ENCODE measurements at regions not wholly inside any gene's neighbourhood (a gene's known extent, or its start where the extent isn't known, plus 50 kb on each side); places are given as distances from the start of the nearest gene placed in this dataset.

DNA sequence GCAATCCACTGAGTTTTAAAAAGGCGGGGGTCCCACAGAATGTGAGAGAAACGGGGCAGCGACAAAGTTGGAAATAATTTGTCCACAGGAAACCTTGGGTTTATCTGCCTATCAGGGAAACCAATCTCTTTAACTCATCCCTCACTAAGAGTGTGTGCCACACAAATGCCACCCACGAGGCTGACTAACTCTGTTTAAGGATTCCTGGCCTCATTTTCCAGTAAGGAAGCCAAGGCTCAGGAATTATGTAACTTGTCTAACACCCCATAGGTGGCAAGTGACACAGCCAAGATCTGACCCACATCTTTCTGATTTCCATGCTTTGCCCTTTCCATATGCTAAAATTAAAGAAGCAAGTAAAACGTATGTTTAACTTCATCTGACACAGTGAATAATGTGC is 263.2 kb downstream of the CNTN3 start:
- DNase-seq (ENCODE audit: low spot score), result no peak

DNA sequence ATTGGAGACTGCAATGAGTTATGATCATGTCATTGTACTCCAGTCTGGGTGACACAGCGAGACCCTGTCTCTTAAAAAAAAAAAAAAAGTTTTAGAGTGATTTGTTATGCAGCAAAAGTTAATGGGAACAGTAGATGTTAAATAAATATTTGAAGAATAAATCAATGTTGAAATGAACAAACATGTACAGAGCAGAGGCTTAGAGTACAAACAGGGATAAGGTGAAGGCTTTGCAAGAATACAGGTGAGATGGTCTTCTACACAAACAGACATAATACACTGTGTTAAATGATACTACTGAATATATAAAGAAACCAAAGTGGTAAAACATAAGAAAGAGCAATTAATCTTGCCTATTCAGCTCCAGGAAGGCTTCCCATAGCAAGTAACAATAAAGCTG is 265.4 kb downstream of the CNTN3 start:
- no peak for DNase-seq (ENCODE audit: low spot score)

DNA sequence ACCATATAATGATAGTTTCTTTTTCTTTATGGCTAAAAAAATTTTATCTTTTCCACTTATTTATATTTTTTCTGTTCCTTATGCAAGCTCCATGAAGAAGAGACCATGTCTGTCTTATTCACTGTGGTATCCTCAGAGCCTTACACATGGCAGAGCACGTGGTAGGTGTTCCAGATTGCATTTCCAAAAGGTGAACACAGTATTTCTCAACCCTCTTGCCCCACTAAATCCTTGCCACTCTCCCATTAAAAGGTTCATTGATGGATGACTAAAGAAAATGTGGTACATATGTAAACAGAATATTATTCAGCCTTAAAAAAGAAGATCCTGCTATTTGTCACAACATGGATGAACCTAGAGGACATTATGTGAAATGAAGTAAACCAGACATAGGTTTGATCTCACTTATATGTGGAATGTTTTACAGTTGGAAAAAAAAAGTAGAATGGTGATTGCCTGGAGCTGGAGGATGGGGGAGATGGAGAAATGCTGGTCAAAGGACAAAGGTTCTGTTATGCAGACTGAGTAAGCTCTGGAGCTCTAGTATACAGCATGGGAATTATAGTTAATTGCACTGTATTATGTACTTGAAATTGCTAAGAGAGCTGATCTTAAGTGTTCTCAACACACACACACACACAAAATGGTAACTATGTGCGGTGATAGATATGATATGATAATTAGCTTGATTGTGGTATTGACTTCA is 266.7 kb downstream of the CNTN3 start:
- DNase-seq (ENCODE audit: low spot score), result no peak

DNA sequence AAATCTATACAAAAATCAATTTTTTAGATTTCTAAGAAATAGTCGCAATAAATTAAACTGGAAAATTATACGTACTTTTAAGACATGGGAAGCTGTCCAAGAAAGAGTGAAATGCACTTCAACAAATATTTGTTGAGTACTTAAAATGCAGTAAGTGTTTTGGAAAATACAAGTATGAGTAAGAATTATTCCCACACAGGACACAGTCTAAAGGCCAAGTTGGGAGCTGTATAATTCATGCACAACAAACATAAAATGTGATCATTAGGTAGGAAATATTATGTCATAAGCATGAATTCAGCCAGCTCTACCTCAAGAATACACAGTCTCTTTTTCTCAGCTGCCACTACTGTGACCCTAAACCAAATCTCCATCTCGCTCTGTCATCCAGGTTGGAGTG is 267.6 kb downstream of the CNTN3 start:
- DNase-seq (ENCODE audit: low spot score), result no peak

DNA sequence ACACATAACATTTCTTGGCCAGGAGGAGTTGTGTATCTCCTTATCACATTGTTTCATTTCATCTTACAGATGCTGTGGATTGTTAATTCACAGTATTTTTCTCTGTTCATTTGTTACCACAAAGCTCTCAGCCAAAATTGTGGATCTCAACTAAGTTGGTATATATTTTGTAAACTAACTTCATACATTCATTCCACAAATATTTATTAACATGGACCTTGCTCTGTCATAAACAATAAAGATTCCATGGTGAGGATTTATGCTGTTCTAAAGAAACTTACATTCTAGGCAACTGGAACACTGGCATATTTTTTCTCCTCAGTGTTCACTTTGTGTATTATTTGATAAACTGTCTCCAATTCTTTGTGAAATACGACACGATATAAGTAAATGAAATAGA is 268.8 kb downstream of the CNTN3 start:
- no peak for DNase-seq (ENCODE audit: low spot score)

DNA sequence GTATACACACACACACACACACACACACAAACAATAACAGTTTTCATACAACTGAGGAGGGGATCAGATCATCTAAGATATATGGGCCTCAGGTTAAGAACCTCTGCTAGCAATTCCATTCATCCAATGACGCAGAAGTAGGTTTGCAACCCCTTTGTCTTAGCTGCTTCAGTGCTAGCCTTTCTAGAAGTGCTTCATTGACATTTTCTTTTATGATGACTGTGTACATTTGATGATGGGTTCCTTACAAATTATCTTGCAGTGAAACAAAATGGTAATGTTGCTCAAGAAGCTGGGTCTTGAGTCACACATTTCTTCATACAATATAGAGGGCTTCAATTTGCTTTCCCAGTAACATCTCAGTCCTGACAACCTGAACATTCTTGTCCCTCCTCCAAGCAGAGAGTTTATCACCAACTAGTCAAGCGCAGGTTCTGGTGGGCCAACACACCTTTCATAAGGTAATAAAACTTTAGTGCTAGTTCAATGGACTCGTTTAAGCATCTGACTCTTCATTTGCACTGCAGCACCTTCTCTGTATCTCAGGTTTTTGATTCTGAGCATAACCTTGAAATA is 269.5 kb downstream of the CNTN3 start:
- DNase-seq (ENCODE audit: low spot score), result no peak

DNA sequence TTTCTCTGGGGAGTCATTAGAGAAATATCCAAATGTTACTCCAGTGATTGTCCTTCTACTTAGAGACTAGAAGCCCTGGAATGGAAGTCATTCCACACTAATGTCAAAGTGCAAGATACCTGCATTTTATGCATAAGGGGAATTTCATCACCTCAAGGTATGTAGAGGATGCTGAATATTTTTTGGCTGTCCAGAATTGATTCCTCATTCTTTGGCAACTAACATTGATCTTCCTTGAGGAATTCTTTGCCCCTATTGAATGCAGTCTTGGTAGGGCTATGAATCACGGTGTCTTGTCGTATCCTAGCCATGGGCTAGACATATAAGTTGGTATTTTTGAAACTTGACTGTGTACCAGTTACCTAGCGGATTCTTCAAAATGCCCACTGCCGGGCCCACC is 271.1 kb downstream of the CNTN3 start:
- no peak for DNase-seq (ENCODE audit: low spot score)

DNA sequence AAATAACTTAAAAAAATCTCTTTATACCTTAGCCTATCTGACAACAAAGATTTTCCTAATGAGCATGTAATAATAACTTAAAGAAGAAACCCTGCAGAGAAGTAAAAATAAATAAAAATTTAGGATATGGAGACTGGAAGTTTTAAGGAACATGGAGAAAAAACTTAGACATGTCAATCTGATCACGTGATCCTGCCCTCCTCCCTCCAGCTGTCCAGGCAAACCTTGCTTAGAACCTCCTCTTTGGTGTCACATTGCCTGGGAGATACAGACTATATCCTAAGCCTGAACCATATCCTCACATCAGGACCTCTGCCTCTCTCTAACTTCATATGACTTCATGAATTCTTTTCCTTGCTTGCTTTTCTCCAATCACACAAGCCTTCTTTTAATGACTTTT is 275.5 kb downstream of the CNTN3 start:
- no peak for DNase-seq (ENCODE audit: low spot score)

DNA sequence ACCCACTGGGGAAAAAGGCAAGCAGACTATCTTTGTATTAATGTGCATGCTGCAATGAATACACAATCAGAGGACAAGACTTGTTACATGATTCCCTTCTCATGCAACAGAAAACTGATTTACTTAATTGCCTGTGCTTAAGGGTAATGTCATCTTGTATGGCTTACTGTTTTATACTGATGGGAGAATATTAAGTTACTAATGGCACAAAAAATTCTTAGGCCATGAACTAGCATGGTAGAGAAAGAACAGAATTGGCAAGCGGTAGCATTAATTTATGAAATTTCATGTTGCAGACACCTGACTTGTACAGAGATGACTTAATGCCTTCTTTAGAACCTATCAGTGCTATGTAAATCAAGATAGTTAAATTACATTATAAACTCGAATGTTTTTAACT is 282.3 kb downstream of the CNTN3 start:
- DNase-seq (ENCODE audit: low spot score), result no peak

DNA sequence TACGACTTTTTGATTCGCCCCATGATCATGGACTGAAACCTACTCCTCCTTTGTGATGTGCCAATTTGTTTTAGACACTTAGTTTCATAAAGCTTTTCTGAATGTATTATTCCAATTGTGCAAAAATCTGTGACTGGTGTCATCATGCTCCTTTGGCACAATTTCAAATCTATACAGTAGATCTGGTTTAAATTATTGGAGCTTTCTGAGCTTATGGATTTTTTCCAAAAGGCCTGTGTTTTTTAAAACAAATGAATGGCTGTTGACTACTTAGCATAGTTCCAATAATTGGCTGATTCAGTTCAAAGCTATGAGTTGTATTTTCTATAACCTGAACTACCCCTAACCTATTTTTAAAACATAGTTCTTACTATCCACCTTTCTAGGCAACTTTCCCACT is 282.7 kb downstream of the CNTN3 start:
- DNase-seq (ENCODE audit: low spot score), result no peak

DNA sequence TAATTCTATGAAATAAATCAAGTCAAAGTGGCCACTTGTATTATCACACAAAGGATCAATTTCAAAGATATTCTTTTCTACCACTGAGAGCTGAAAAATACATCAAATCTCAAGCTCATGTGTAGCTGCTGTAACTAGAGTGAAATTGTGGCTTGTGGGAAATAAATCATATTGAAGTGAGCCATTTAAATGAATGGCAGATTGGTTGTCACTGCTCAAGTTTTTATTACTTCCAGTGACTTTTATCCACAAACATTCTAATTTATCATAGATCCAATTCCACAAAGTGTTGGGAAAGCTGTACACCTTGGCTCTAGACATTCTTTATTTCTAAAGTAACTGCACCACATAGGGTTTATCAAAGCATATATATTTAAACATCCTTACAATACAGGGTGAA is 285.4 kb downstream of the CNTN3 start:
- no peak for DNase-seq (ENCODE audit: low spot score)

DNA sequence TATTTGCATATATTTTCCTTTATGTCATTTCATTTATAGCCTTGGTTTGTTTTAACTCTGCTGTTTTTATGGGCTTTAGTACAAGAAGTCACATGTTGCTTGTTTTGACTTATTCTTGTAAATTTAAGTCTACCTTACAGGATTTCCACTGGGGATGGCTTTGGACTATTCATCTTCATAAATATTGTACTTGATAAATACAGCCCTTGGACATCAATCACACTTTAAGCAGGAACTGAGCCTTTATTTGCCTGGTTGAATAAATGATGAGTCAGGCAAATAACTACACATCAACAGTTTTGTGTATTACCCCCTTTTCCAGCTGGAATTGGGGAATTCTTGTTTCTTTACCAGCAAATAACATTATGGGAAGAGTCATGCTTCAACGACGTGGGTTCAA is 286.0 kb downstream of the CNTN3 start:
- DNase-seq (ENCODE audit: low spot score), result no peak

DNA sequence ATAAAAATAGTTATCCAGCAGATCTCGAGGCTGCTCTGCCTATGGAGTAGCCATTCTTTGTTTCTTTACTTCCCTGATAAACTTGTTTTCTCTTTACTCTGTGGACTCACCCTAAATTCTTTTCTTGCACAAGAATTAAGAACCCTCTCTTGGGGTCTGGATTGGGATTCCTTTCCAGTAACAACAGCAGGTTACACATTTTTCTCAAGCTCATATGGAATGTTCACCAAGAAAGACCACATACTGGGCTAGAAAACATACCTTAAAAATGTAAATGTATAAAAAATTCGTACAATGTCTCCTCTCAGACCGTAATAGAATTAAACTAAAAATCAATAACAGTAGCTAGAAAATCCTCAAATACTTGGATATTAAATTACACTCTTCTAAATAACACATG is 299.2 kb downstream of the CNTN3 start:
- no peak for DNase-seq (ENCODE audit: low spot score)

DNA sequence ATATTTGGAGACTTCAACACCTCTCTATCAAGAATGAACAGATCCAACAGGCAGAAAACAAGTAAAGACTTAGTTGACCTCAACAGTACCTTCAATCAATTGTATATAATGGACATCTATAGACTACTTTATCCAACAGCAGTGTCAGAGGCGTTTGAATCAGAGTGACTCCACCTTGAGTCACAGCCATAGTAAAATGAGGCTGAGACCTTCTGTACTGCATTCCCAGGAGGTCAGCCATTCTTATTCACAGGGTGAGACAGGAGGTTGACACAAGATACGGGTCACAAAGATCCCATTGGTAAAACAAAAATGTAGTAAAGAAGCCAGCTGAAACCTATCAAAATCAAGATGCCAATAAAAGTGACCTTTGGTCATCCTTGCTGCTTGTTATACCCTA is 299.8 kb downstream of the CNTN3 start:
- DNase-seq (ENCODE audit: low spot score), result no peak

DNA sequence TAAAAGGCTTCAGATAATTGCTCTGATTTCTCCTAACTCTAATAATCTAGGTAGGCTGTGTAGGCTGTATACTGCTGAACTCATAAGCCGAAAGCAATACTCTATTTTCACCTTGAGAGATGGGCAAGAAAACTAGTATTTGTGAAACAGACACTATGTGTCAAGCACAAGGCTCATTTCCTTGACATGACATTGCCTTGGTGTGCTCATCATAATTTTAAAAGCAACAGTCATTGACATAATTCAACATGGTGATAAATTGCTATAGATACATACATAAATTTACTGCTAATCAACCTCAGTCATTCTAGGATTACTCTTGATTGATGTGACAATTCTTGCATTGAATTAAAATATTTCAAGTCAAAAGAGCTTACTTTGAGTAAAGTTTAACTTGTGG is 304.7 kb downstream of the CNTN3 start:
- DNase-seq (ENCODE audit: low spot score), result no peak

DNA sequence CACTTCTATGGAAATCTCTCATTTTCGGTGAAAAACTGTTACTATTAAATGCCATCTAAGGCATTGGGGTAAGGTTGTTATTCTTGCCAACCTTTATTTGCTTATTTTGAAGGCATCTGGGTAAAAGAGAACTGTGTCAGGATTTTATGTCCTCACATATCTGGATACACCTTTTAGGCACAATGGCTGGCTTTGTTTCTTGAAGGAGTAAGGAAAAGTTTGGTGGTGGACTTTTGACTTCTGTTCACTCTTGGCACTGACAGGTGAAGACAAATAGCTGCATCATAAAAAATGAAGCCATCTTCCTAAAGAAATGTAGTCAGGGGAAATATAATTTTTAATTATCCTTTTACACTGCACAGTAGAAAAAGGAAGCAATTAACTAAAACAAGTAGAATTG is 310.0 kb downstream of the CNTN3 start:
- DNase-seq (ENCODE audit: low spot score), result no peak

DNA sequence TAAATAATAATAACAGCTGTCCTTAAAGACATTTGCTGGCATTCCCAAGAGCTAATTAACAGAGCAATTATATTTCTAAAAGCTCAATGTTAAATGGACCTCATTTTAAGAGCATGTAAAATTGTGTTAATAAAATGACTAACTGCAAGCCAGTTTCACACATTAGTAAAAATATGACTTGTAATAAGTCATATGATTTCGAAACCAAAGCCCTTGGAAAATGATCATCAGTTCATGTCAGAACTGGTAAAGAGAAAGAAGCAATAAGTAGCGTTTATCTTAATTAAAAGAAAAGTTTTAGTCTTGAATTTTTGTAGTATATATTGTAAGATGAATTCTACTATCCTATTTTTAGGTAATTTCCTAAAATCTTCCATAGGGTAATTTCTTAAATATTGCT is 310.7 kb downstream of the CNTN3 start:
- no peak for DNase-seq (ENCODE audit: low spot score)

DNA sequence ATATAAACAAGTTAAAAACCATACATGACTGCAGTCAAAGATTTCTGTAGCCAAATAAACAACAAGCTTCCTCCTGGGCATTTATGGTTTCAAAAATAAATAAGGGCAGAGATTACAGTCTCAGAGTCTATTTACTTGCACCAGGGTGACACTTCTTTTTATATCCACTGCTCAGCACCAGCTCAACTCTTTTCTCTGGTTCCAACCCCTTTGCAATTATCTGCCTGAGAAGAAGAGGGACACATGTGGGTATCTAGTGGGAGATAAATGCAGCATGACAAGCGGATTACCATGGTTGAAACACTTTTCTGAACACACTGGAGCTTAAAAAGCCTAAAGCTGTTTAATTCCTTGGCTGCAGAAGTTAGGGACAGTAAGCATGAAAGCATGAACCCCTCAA is 311.5 kb downstream of the CNTN3 start:
- DNase-seq (ENCODE audit: low spot score), result no peak

DNA sequence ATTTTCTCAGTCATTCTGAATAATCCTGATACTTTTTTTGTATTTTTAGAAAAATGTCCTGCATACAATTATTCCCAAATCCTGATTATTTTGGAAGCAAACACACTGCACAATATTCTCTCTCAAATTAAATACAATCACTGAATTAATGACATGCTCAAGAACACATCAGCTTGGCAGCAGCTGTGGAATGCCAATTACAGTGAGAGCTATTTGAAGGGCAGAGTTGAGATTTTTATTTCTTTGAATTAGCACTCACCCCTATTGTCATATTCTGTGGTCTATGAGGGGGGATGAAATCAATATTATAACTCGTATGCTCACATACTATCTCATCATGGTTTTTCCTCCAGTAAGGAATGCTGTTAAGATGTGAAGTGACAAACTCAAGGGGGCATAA is 312.2 kb downstream of the CNTN3 start:
- DNase-seq (ENCODE audit: low spot score), result no peak

DNA sequence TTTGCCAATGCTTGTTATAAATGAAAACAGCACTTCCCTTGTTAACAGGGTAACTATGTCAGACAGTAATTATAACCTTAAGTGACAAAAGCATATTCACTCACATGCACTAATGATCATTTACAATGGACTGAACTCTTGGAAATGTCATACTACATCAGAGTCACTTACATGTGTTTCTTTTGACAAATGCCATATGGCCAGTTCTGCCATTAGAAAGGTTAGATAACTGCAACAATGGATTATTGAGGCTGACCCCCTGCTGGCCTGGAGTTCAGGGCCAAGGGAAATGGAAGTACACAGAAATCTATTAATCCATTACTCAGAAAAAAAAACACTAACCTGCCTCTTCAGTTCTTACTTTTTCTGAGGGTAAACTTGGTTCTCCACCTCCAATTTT is 313.4 kb downstream of the CNTN3 start:
- no peak for DNase-seq (ENCODE audit: low spot score)

DNA sequence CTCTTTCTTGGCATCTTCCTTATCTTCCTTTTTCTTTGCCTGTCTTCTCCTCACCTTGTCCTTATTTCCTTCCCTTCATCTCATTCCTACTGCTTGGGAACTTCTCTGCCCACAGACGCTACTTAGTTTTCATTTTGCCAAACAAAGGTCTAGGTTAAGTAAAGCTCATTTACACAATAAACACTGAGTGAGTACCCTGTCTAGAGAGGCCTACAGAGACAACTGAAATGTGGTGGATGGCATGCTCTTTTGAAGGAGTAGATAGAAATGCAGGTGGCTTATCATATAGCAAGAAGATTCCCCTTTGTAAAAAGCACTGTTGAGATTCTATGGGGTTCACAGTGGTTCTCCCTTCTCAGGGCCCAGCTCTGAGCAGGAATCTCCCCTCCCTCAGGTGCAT is 319.0 kb downstream of the CNTN3 start:
- DNase-seq (ENCODE audit: low spot score), result no peak

DNA sequence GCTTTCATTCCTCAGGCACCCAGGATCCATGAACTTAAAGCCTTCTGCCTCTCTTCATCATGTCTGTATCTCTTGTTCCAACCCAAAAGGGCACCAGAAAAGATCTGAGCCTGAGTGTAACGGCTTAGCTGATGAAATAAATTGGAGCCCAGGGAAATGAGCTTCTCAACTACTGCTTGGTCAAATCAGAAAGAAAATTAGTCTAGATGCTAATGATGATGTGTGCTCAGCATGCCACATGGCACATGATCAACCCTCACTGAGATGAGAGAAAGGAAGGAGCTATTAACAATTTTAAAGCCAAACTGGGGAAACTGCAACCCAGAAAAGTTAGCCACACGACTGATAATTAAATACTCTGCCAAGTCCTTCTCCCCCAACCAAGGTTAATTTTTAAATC is 325.7 kb downstream of the CNTN3 start:
- no peak for DNase-seq (ENCODE audit: low spot score)

DNA sequence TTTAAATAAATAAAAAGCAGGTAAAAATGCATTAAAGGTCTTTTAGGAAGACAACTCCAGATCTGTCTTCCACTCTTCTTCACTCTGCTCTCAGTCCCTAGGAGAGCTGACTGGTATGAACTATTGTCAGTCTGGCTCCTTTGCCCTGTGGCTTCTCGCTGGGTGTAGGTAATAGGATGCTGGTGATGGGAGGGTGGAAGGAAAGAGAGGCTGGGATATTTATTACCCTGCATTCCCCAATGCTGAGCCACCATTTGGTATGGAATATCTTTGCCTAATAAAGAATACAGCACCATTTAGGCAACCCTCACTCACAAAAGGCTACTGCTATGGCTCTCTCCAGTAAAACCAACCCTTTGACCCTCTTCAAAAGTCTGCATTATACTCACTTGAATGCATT is 326.9 kb downstream of the CNTN3 start:
- no peak for DNase-seq (ENCODE audit: low spot score)

DNA sequence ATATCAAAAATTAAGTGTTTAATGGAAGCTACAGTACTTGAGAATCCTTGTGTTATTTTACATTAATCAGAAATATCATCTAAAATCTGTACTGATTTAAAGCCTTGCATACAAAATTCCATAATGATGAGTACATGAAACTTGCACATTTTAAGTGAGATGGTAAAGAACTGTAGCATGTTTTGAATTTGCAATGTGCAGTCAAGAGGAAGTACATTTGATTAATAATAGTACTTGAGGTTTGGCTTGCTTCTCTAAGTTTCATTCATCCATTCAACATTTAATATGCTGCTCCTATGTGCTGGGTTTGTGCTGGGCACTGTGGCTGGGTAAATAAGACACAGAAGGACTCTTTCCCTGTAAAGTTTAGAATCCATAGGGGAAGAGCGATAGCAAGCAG is 332.3 kb downstream of the CNTN3 start:
- DNase-seq (ENCODE audit: low spot score), result no peak

DNA sequence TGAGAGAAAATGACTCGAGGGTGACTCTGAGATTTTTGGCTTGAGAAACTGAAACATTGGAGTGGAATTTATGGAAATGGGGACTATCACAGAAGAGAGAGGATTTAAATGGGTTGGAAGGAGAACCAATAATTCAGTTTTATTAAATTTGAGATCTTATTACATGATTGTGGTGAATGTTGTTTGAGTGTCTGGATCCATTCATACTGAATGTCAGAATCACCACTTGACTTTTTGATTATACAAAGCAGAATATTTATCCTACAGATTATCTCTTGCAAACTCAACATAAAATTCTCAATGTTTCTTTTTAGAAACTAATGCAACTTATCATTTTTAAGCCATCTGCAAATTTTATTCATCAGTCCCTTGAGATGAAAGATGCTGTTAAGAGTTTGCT is 332.8 kb downstream of the CNTN3 start:
- no peak for DNase-seq (ENCODE audit: low spot score)
